Naive thymus-derived CD8-positive, alpha-beta T cell (primary cell): ENCODE measurements at regions not wholly inside any gene's neighbourhood (a gene's known extent, or its start where the extent isn't known, plus 50 kb on each side); places are given as distances from the start of the nearest gene placed in this dataset.
"Not testable (repeated sequence)": the region's sequence is repeated elsewhere in the genome, so short reads cannot be mapped to it uniquely, and the experiment has no call there.

Experiments
- ATAC-seq, 2 donors: fragments of 150-1000 bp; cut with Tn5 transposase in 1 of 2; sonication (Bioruptor Pico), chemical (Tn5 transposase) in 1 of 2; 1 replicate in 1 of 2; 2 replicates in 1 of 2; pipeline ENCODE4 v1.10.0; 2021; ENCODE audit warnings: mild to moderate bottlenecking in 2 of 2, moderate library complexity in 2 of 2
- POLR2A ChIA-PET: fragments of 350-600 bp; sonication (Branson Sonifier 250); formaldehyde crosslinking; loops from one replicate; lab custom pipeline; 2021; ENCODE audit warnings: antibody characterized with exemption; lab: Charles Lee
- DNase-seq, 10 donors: peaks; one replicate each; pipeline versions ENCODE4 v3.0.0 to v3.0.0-alpha.2; 2020 to 2022
- H3K27ac Mint-ChIP-seq, 10 donors: one replicate each; pipeline ENCODE4 v1.8.0; 2020 to 2022; ENCODE audit warnings: mild to moderate bottlenecking in 10 of 10, mixed read lengths in 10 of 10, moderate library complexity in 4 of 10, inconsistent platforms in 1 of 10
- H3K27me3 Mint-ChIP-seq, 5 donors: one replicate each; pipeline ENCODE4 v1.8.0; 2021 to 2022; ENCODE audit warnings: mixed read lengths in 5 of 5
- H3K36me3 Mint-ChIP-seq, 3 donors: one replicate each; pipeline ENCODE4 v1.8.0; 2020 to 2022; ENCODE audit warnings: mixed read lengths in 3 of 3, mild to moderate bottlenecking in 2 of 3, inconsistent platforms in 1 of 3
- H3K4me1 Mint-ChIP-seq, 4 donors: one replicate each; pipeline ENCODE4 v1.8.0; 2021 to 2022; ENCODE audit warnings: mixed read lengths in 4 of 4
- H3K4me3 Mint-ChIP-seq, 10 donors: one replicate each; pipeline ENCODE4 v1.8.0; 2020 to 2022; ENCODE audit warnings: mild to moderate bottlenecking in 10 of 10, mixed read lengths in 10 of 10, moderate library complexity in 6 of 10, inconsistent platforms in 1 of 10
- H3K9me3 Mint-ChIP-seq, 9 donors: one replicate each; pipeline ENCODE4 v1.8.0; 2020 to 2022; ENCODE audit warnings: mixed read lengths in 9 of 9, mild to moderate bottlenecking in 3 of 9, inconsistent platforms in 1 of 9, moderate library complexity in 1 of 9

DNA sequence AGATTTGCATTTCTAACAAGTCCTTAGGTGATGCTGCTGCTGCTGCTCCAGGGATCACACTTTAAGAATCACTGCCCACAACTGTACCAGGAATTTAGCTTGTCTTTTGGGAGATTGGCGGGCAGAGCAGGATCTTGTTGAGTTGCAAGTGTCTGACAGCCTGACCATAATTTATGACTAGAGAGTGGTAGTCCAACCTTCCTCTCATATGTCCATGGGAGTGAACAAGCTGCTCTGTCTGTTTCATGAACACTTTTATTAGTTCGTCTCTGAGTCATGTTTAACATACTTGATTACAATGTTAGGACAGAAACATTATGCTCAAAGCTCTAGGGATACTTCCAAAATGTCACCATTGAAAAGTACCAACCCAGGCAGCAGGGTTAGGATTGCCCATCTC, 169.6 kb downstream of the TGFB2 start:
- H3K27me3 Mint-ChIP-seq = peaks cover 0 to 10% (median 4%) of the 10 kb centered on the region in 5 donors
- no peak for ATAC-seq
- no peaks in the 10 kb centered on the region for H3K36me3 Mint-ChIP-seq
- peaks cover 0 to 5% (median 0%) of the 10 kb centered on the region in 9 donors for H3K9me3 Mint-ChIP-seq
- H3K4me3 Mint-ChIP-seq = no peak overlapping the region
- no peak for DNase-seq
- no peaks in the 10 kb centered on the region for H3K4me1 Mint-ChIP-seq
- POLR2A ChIA-PET = no interaction called here
- no peak overlapping the region for H3K27ac Mint-ChIP-seq

DNA sequence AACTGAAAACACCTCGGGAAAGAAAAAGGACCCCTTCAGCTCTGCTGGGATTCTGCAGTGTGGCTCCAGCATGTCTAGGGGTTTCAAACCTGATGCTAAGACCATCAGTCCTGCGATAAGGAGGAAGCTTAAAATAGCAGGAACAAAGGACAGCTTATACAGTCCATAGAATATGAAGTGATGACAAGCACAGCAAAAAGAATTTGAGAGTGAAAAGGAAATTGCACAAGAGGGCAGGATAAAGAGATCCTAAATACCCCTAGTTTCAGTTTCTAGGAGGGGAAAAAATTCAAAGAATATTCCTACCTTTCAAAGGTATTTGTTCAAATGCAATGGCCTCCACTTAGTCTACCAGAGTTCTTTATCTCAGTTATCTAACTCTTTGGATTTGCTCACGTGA, 171.4 kb downstream of the TGFB2 start:
- peaks cover 0 to 5% (median 0%) of the 10 kb centered on the region in 9 donors for H3K9me3 Mint-ChIP-seq
- peaks cover 0 to 21% (median 8%) of the 10 kb centered on the region in 5 donors for H3K27me3 Mint-ChIP-seq
- no peaks in the 10 kb centered on the region for H3K36me3 Mint-ChIP-seq

DNA sequence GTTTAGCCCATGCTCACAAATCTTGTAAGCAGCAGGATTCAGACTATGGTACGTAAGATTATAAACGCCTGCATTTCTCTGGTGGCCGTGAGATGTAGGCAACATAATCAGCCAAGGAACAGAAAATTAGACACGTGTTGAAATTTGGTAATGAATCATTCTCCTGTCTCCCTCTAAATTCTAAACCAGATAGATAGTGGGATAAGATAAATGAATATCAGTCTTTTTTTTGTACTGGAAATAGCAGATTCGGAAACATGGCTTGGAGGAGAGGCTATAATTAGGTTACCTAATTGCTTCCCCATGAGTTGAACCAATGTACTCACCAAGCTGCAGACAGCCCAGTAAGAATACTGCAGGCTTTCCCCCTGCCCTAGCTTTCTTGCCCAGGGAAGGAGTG, 172.3 kb downstream of the TGFB2 start:
- Mint-ChIP-seq H3K4me1 (no peaks in the 10 kb centered on the region), H3K4me3 (no peak overlapping the region), H3K27ac (no peak overlapping the region), H3K27me3 (peaks cover 0 to 21% (median 9%) of the 10 kb centered on the region in 5 donors), H3K36me3 (no peaks in the 10 kb centered on the region), H3K9me3 (peaks cover 0 to 3% (median 0%) of the 10 kb centered on the region in 9 donors)
- POLR2A ChIA-PET = no interaction called here
- no peak for ATAC-seq
- no peak for DNase-seq

More for the DNA sequence above, 171.4 kb downstream of the TGFB2 start:
- ATAC-seq (no peak), DNase-seq (no peak)
- no peaks in the 10 kb centered on the region for H3K4me1 Mint-ChIP-seq
- POLR2A ChIA-PET = no interaction called here
- no peak overlapping the region for H3K4me3 Mint-ChIP-seq
- H3K27ac Mint-ChIP-seq = no peak overlapping the region

DNA sequence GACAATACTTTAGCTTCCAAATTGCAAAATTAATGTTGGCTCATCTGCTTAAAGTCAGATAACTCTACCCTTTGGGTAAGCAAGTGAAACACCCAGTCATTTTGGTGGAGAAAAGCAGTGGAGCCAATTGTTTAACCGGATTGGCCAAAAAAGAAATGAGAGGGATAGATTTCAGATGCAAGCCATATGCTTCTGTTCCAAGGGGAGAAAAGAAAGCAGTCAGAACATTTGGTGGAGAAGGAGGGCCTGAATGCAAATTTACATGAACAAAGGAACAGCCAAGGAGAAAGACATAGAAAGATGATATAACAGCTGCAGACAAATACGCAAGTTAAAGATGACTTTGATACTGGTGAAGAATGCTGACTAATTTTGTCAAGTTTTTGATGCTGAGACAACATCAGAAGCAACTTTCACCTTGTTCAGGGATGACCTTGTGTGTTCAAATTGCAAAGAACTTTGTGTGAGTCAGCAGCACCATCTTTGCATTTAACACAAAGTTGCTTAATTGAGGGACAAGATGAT, 173.1 kb downstream of the TGFB2 start:
- POLR2A ChIA-PET = no interaction called here
- H3K4me3 Mint-ChIP-seq = no peak overlapping the region
- ATAC-seq = no peak

DNA sequence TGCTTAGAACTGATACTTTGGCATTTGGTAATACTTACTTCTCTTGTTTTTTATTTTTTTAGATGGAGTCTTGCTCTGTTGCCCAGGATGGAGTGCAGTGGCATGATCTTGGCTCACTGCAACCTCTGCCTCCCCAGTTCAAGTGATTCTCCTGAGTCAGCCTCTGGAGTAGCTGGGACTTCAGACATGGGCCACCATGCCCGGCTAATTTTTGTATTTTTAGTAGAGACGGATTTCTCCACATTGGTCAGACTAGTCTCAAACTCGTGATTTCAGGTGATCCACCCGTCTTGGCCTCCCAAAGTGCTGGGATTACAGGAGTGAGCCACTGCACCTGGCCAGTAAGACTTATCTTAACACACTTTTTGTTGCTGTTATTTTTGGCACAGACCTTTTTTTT, 175.5 kb downstream of the TGFB2 start:
- ATAC-seq, DNase-seq, H3K4me1 Mint-ChIP-seq, POLR2A ChIA-PET, H3K9me3 Mint-ChIP-seq, H3K36me3 Mint-ChIP-seq, H3K4me3 Mint-ChIP-seq: not testable (repeated sequence)
- H3K27me3 Mint-ChIP-seq = peaks cover 7 to 19% (median 8%) of the 10 kb centered on the region in 5 donors
- H3K27ac Mint-ChIP-seq = peak overlapping the region in 1 of 10 donors; percentile 35

More for the DNA sequence above, 173.1 kb downstream of the TGFB2 start:
- H3K36me3 Mint-ChIP-seq = no peaks in the 10 kb centered on the region
- no peak overlapping the region for H3K27ac Mint-ChIP-seq
- no peaks in the 10 kb centered on the region for H3K4me1 Mint-ChIP-seq
- DNase-seq = no peak
- H3K9me3 Mint-ChIP-seq = no peaks in the 10 kb centered on the region
- H3K27me3 Mint-ChIP-seq = peaks cover under 1 to 21% (median 8%) of the 10 kb centered on the region in 5 donors

DNA sequence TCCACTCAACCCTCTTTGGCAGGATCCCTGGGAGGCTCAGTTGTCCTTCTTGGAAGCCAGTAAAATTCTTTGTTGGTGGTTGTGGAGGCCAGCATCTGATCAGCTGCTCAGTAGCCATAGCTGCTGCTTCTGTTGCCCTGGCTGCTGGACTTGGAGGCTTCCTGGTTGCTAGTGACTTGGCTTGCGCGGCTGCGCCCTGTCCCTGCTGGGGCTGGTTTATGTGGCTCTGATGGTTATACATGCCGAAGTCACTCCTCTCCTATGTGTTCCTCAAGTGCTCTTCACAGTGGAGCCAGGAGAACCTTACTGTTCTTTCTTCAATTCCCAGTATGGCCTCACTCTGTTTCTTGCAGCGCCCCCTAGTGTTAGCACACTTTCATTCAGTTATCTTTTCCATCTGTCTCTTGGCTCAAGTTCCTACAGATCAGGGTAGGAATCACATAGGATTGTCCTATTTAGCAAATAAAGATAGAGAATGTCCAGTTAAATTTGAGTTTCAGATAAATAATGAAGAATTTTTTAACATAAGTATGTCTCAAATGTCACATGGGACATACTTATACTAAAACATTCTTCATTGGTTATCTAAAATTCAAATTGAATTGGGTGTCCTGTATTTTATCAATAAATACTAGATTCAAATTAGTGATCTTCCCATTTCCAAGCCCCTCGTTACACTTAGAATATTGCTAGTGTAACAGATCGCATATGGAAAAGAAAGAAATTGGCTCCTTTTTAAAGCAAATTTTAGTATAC, 176.5 kb downstream of the TGFB2 start:
- POLR2A ChIA-PET = interaction anchor here (0.7 kb wide), 1 partner anchor 46 kb away, joined by 5 read pairs; no protein-coding TSS in a partner anchor
- DNase-seq (peak in 4 of 10 donors; percentile 4 to 11 (median 7)), ATAC-seq (no peak)
- no peak overlapping the region for H3K27ac Mint-ChIP-seq
- H3K4me1 Mint-ChIP-seq = no peaks in the 10 kb centered on the region
- no peaks in the 10 kb centered on the region for H3K36me3 Mint-ChIP-seq
- H3K27me3 Mint-ChIP-seq = peaks cover 7 to 11% (median 8%) of the 10 kb centered on the region in 5 donors
- no peak overlapping the region for H3K4me3 Mint-ChIP-seq
- H3K9me3 Mint-ChIP-seq = no peaks in the 10 kb centered on the region

DNA sequence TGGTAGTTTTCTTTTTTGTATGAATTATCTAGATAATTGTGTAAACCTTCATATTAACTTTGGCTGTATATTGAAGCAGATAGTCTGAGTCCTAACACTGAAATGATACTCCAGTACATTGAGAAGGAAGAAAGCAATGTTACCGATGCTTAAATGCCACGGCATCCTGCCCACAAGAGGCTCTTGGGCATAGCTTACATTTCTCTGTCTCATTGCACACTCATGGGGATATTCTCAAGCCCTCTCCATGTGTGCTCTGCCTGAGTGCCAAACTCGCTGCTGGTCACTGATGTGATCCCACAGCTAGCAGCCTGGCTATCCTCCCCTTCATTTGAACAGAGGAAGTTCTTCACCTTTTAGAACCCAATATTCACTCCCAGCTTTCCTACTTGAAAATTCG, 179.4 kb downstream of the TGFB2 start:
- Mint-ChIP-seq H3K27me3 (peaks cover 7 to 11% (median 8%) of the 10 kb centered on the region in 5 donors), H3K4me1 (no peaks in the 10 kb centered on the region), H3K27ac (no peak overlapping the region), H3K4me3 (no peak overlapping the region), H3K9me3 (no peaks in the 10 kb centered on the region), H3K36me3 (no peaks in the 10 kb centered on the region)
- DNase-seq = no peak
- ATAC-seq = no peak
- POLR2A ChIA-PET = no interaction called here

DNA sequence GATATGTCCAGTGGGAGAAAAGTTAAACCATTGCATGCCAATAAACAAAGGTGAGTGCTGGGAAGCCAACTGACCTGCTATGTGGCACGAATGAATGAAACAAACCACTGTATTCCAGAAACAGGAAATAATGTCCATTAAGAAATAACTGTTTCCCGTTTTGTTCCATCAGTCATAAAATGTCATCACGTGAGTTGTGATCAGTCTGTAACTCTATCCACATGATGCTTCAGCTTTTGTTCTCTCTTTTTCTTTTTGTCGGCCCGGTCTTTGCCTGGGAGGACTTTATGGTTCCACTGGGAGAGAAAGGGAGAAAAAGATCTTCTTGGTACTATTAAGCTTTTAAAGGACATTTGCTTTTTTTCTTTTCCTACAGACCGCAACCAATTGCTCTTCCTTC, 179.9 kb downstream of the TGFB2 start:
- no peak for DNase-seq
- peaks cover 7 to 11% (median 8%) of the 10 kb centered on the region in 5 donors for H3K27me3 Mint-ChIP-seq
- POLR2A ChIA-PET = no interaction called here

DNA sequence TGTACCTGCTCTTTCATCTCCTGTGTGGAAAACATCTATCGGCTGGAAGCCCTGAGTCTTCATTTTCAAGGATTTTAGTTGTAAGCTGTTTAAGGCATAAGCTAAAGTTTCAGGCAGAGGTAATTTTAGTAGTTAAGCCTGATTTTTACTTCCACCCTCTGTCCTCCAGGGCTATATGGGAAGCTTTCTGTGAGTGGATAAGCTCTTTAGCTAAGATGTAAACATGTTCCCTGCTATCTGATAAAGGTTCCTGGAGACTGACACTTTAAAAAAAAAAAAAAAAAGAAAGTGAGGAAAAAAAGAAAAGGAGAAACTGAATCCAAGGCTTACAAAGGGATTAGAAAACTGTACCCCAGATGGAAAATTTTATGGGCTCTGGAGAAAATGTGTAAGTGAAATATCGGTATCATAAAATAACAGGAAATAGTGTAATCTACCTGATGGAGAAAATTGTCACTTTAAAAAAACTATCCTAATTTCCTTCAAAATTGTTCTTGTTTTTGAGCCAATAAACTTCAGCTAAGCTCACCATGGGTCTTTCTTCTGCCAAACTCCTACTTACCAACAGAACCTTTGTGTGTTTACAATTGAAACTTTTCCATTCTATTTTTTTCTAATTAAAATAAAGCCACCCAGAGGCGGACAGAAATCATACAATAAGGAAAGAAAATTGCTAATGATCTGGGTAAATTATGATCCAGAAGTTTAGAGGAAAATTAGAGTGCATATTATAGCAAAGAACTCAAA, 180.5 kb downstream of the TGFB2 start:
- POLR2A ChIA-PET = no interaction called here
- Mint-ChIP-seq H3K36me3 (no peaks in the 10 kb centered on the region), H3K9me3 (no peaks in the 10 kb centered on the region), H3K4me3 (no peak overlapping the region), H3K27me3 (peaks cover 5 to 10% (median 8%) of the 10 kb centered on the region in 5 donors), H3K27ac (no peak overlapping the region), H3K4me1 (no peaks in the 10 kb centered on the region)
- ATAC-seq = no peak
- DNase-seq = no peak

More for the DNA sequence above, 179.9 kb downstream of the TGFB2 start:
- Mint-ChIP-seq H3K36me3 (no peaks in the 10 kb centered on the region), H3K27ac (no peak overlapping the region), H3K4me3 (no peak overlapping the region), H3K4me1 (no peaks in the 10 kb centered on the region), H3K9me3 (no peaks in the 10 kb centered on the region)
- ATAC-seq = no peak

DNA sequence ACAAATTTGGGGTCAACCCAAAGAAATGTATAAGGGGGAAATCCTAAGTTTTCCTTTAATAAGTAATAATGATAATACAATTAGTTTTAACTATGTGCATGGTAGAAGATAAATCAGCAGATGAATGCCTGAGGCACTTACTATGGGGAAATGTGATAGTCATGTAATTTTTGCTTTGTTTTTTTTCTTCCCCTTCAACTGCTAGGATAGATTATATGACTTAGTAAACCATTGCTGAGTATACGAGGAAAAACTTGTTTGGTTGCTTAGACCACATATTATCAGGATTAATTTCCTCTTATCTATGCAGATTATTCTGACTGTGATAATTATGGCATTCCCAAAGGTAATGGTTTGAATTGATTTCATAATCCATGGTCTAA, 181.1 kb downstream of the TGFB2 start:
- peaks cover 2 to 8% (median 4%) of the 10 kb centered on the region in 5 donors for H3K27me3 Mint-ChIP-seq
- no peak overlapping the region for H3K4me3 Mint-ChIP-seq
- no peak for DNase-seq
- H3K4me1 Mint-ChIP-seq = no peaks in the 10 kb centered on the region
- H3K36me3 Mint-ChIP-seq = no peaks in the 10 kb centered on the region
- H3K27ac Mint-ChIP-seq = no peak overlapping the region
- H3K9me3 Mint-ChIP-seq = no peaks in the 10 kb centered on the region
- POLR2A ChIA-PET = no interaction called here
- ATAC-seq = no peak

DNA sequence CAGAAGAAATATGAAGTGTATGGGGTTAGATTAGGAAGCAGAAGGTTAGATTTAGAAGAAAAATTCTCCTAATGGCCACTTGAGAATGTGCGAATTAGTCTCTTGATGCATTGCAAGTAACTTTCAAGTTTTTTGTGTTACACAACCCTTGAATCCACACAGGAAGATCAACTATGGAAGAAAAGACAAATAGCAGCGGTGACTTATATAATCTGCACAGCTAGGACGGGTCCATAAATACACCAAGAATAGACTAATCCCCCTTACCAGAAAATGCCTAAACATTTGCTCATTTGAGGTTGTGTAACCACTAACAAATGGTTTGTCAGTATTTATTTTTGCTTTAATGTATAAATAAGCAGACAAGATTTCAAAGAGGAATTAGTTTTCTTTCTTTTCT, 182.6 kb downstream of the TGFB2 start:
- peaks cover 0 to 8% (median 4%) of the 10 kb centered on the region in 5 donors for H3K27me3 Mint-ChIP-seq
- no peak overlapping the region for H3K4me3 Mint-ChIP-seq
- H3K9me3 Mint-ChIP-seq = no peaks in the 10 kb centered on the region
- POLR2A ChIA-PET = no interaction called here
- no peak for DNase-seq
- no peaks in the 10 kb centered on the region for H3K4me1 Mint-ChIP-seq
- H3K27ac Mint-ChIP-seq = no peak overlapping the region
- no peak for ATAC-seq
- no peaks in the 10 kb centered on the region for H3K36me3 Mint-ChIP-seq

DNA sequence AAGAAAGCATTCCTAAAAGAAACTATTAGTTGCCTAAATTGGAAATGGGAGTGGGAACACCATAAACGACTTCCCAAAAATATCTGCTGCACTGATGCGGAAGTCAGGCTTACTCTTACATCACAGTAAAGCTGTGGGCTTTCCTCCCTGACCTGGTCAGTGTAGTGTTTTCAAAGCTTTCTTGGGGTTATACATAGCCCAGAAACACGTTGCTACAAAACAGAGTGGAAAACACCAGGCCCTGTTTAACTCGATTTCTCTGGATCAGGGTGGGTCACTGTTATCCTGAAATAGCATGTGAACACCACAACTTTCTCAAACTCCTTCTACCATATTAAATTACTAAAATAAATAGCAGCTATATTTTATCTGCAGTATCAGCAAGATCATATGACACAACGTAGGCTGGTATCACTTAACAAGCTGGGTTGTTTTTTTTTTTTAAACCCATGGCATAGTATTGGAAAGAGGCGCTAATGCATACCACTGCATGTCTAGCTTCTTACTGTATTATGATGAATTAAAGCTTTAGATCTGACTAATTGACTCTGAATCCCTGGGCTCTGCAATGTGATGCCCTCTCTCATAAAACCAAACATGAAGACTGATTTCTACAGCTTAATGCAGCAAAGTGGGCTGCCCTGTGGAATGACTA, 184.6 kb downstream of the TGFB2 start:
- POLR2A ChIA-PET = no interaction called here
- no peak overlapping the region for H3K27ac Mint-ChIP-seq
- H3K4me1 Mint-ChIP-seq = no peaks in the 10 kb centered on the region
- peaks cover 0 to 12% (median 2%) of the 10 kb centered on the region in 5 donors for H3K27me3 Mint-ChIP-seq
- ATAC-seq (no peak), DNase-seq (no peak)
- H3K9me3 Mint-ChIP-seq = peaks cover 0 to 1% (median 0%) of the 10 kb centered on the region in 9 donors
- H3K4me3 Mint-ChIP-seq = no peak overlapping the region
- no peaks in the 10 kb centered on the region for H3K36me3 Mint-ChIP-seq

DNA sequence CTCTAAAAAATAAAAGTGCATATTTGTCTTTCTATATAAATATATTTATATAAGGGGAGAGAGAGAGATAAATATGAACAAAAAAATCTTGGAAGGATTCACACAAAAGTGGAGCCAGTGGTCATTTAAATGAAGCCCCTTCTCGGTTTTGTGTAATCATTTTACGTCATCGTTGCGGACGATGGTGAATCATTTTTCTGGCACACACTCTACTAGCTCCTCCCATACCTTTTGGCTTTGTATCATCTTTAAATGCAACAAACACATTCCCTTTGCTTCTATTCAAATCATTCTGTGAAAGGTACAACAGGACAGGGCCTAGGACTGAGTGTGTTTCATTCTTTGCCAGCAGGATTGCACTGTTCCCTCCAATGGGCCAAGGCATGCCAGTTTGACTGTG, 186.8 kb downstream of the TGFB2 start:
- DNase-seq = no peak
- Mint-ChIP-seq H3K9me3 (peaks cover 0 to 1% (median 0%) of the 10 kb centered on the region in 9 donors), H3K4me3 (no peak overlapping the region), H3K36me3 (no peaks in the 10 kb centered on the region), H3K27me3 (peaks cover 0 to 10% (median 2%) of the 10 kb centered on the region in 5 donors), H3K27ac (no peak overlapping the region), H3K4me1 (no peaks in the 10 kb centered on the region)
- no peak for ATAC-seq
- POLR2A ChIA-PET = no interaction called here
